Kidney glomerular epithelial cell (primary cell): ENCODE measurements at regions not wholly inside any gene's neighbourhood (a gene's known extent, or its start where the extent isn't known, plus 50 kb on each side); places are given as distances from the start of the nearest gene placed in this dataset.
"Not testable (repeated sequence)": the region's sequence is repeated elsewhere in the genome, so short reads cannot be mapped to it uniquely, and the experiment has no call there.

Experiments
- DNase-seq: peaks from one replicate; lab custom pipeline; 2025; lab: John Stamatoyannopoulos, UW

GRCh38 chr7:86012971-86013370, 630.7 kb upstream of the GRM3 start:
- DNase-seq = no peak

GRCh38 chr7:86008898-86009297, 634.8 kb upstream of the GRM3 start:
- no peak for DNase-seq

GRCh38 chr7:86006909-86007308, 636.8 kb upstream of the GRM3 start:
- DNase-seq = no peak

GRCh38 chr7:86002858-86003257, 640.9 kb upstream of the GRM3 start:
- no peak for DNase-seq

GRCh38 chr7:85997515-85997914, 646.2 kb upstream of the GRM3 start:
- DNase-seq = no peak

GRCh38 chr7:85995101-85995500, 648.6 kb upstream of the GRM3 start:
- no peak for DNase-seq

GRCh38 chr7:85980740-85981139, 663.0 kb upstream of the GRM3 start:
- no peak for DNase-seq

- no peak for DNase-seq
Measured at GRCh38 chr7:85974176-85974575, 669.5 kb upstream of the GRM3 start.

- DNase-seq = no peak
Measured at GRCh38 chr7:85972504-85973141, 671.1 kb upstream of the GRM3 start.

GRCh38 chr7:85954961-85955360, 688.7 kb upstream of the GRM3 start:
- no peak for DNase-seq

GRCh38 chr7:85950871-85951270, 692.8 kb upstream of the GRM3 start:
- DNase-seq = no peak

- DNase-seq = no peak
Measured at GRCh38 chr7:85950418-85950817, 693.3 kb upstream of the GRM3 start.

- DNase-seq = no peak
Measured at GRCh38 chr7:85947767-85948166, 695.9 kb upstream of the GRM3 start.

GRCh38 chr7:85940798-85941197, 702.9 kb upstream of the GRM3 start:
- DNase-seq = no peak

GRCh38 chr7:85931919-85932318, 711.8 kb upstream of the GRM3 start:
- no peak for DNase-seq

- DNase-seq = no peak
Measured at GRCh38 chr7:85928500-85928899, 715.2 kb upstream of the GRM3 start.

- no peak for DNase-seq
Measured at GRCh38 chr7:85927226-85927625, 716.5 kb upstream of the GRM3 start.

GRCh38 chr7:85924062-85924461, 719.6 kb upstream of the GRM3 start:
- no peak for DNase-seq

GRCh38 chr7:85916016-85916415, 727.7 kb upstream of the GRM3 start:
- no peak for DNase-seq

GRCh38 chr7:85914437-85914836, 727.6 kb upstream of the SEMA3D start:
- no peak for DNase-seq

- DNase-seq = no peak
Measured at GRCh38 chr7:85908051-85908450, 721.2 kb upstream of the SEMA3D start.

- DNase-seq = no peak
Measured at GRCh38 chr7:85897967-85898366, 711.1 kb upstream of the SEMA3D start.

GRCh38 chr7:85896531-85896930, 709.7 kb upstream of the SEMA3D start:
- no peak for DNase-seq

- DNase-seq = no peak
Measured at GRCh38 chr7:85895835-85896234, 709.0 kb upstream of the SEMA3D start.

- DNase-seq = not testable (repeated sequence)
Measured at GRCh38 chr7:85891900-85892299, 705.0 kb upstream of the SEMA3D start.
